AG04450 (cell line): ENCODE measurements at regions not wholly inside any gene's neighbourhood (a gene's known extent, or its start where the extent isn't known, plus 50 kb on each side); places are given as distances from the start of the nearest gene placed in this dataset.

Source experiments
- CTCF ChIA-PET: fragments of 300-600, 350-600 bp; formaldehyde crosslinking; extraction: SDS; loops from one replicate; lab custom pipeline; 2022; ENCODE audit warnings: antibody characterized with exemption, inconsistent platforms; lab: Charles Lee
- POLR2A ChIA-PET: fragments of 350-600 bp; formaldehyde crosslinking; extraction: SDS; loops from one replicate; lab custom pipeline; 2021; ENCODE audit warnings: antibody characterized with exemption, inconsistent platforms; lab: Yijun Ruan, JAX
- DNase-seq: peaks from one replicate; pipeline ENCODE4 v3.0.0-alpha.2; 2011; ENCODE audit warnings: low read depth, low spot score
- H3K27ac ChIP-seq: one replicate; pipeline ENCODE4 v1.5.1; 2012; ENCODE audit warnings: low read depth, low read length, control low read depth
- H3K27me3 ChIP-seq: one replicate; pipeline ENCODE4 v1.6.0; 2012; ENCODE audit warnings: low read length; ENCODE audit not compliant: control insufficient read depth, insufficient read depth
- H3K4me3 ChIP-seq: 2 replicates; pipeline ENCODE4 v1.5.1; 2011; ENCODE audit warnings: mild to moderate bottlenecking, low read depth, low read length, control low read depth
- H3K9me3 ChIP-seq: 2 replicates; pipeline ENCODE4 v1.5.1; 2012; ENCODE audit warnings: low read length; ENCODE audit not compliant: control insufficient read depth, insufficient read depth
- TF ChIP-seq, protein P1 (sequence below): IDR thresholded peaks from 2 replicates; pipeline ENCODE4 v1.5.1; 2011; ENCODE audit warnings: low read depth, low read length, control low read depth, inconsistent platforms

DNA sequence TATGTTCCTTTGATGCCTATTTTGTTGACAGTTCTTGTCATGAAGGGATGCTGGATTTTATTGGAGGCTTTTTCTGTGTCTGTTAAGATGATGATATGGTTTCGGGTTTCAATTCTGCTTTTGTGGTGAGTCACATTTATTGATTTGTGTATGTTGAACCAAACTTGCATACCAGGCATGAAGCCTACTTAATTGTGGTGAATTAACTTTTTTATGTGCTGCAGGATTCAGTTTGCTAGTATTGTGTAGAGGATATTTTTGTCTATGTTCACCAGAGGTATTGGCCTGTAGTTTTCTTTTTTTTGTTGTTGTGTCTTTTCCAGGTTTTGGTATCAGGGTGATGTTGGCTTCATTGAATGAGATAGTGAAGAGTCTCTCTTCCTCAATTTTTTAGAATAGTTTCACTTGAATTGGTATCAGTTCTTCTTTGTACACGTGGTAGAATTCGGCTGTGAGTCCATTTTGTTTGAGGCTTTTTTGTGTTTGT lies 345.9 kb downstream of the KIF20B start:
- no peaks in the 10 kb centered on the region for H3K27me3 ChIP-seq
- no peak overlapping the region for H3K4me3 ChIP-seq
- DNase-seq: no peak
- TF ChIP-seq, protein P1, sequence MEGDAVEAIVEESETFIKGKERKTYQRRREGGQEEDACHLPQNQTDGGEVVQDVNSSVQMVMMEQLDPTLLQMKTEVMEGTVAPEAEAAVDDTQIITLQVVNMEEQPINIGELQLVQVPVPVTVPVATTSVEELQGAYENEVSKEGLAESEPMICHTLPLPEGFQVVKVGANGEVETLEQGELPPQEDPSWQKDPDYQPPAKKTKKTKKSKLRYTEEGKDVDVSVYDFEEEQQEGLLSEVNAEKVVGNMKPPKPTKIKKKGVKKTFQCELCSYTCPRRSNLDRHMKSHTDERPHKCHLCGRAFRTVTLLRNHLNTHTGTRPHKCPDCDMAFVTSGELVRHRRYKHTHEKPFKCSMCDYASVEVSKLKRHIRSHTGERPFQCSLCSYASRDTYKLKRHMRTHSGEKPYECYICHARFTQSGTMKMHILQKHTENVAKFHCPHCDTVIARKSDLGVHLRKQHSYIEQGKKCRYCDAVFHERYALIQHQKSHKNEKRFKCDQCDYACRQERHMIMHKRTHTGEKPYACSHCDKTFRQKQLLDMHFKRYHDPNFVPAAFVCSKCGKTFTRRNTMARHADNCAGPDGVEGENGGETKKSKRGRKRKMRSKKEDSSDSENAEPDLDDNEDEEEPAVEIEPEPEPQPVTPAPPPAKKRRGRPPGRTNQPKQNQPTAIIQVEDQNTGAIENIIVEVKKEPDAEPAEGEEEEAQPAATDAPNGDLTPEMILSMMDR: no peak
- H3K27ac ChIP-seq: no peak overlapping the region
- ChIA-PET CTCF (no interaction called here), POLR2A (no interaction called here)
- no peaks in the 10 kb centered on the region for H3K9me3 ChIP-seq

GRCh38 chr10:90051053-90051452 lies 349.7 kb downstream of the KIF20B start:
- Histone ChIP-seq H3K9me3 (no peaks in the 10 kb centered on the region), H3K27ac (no peak overlapping the region), H3K27me3 (no peaks in the 10 kb centered on the region), H3K4me3 (no peak overlapping the region)
- ChIA-PET POLR2A (no interaction called here), CTCF (no interaction called here)
- TF ChIP-seq, protein P1: no peak
- DNase-seq: no peak

DNA sequence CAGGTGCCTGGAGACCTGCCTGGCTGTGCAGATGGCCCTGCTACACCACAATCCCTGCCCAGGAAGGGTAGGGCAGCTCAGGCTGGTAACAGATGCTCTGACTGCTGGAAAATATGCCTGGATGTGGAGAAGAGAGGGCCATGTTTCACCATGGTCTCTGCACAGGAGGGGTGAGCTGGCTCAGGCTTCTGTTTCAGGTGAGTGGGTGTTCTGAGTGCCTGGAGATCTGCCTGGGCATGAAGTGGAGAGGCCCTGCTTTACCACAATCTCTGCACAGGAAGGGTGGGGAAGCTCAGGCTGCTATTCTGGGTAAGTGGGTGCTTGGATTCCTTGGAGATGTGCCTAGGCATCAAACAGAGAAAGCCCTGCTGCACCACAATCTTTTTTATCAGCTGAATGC lies 350.1 kb downstream of the KIF20B start:
- no peak for DNase-seq
- Histone ChIP-seq H3K4me3 (no peak overlapping the region), H3K27me3 (no peaks in the 10 kb centered on the region), H3K9me3 (no peaks in the 10 kb centered on the region), H3K27ac (no peak overlapping the region)
- POLR2A ChIA-PET: no interaction called here
- CTCF ChIA-PET: no interaction called here
- TF ChIP-seq, protein P1: no peak

DNA sequence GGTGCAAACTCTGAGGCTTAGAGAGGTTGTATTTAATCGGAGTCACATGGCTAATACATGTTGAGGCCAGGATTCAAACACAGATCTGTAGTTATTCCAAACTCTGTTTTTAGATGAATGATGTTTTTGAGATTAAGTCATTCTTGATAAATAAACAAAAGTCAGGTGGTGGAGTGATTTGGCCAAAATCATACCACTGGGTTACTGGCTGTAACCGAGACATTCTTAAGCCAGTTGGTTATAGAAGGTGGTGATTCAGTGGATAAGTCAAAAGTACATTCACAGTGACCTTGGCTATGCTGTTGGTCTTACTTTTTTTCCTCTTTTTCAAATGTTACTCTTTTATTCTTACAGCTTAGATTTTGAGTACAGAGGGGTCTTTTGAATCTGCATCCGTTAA lies 361.4 kb downstream of the KIF20B start:
- ChIA-PET POLR2A (no interaction called here), CTCF (no interaction called here)
- TF ChIP-seq, protein P1: no peak
- no peak overlapping the region for H3K4me3 ChIP-seq
- no peak overlapping the region for H3K27ac ChIP-seq
- DNase-seq: no peak
- H3K27me3 ChIP-seq: no peaks in the 10 kb centered on the region
- no peaks in the 10 kb centered on the region for H3K9me3 ChIP-seq

DNA sequence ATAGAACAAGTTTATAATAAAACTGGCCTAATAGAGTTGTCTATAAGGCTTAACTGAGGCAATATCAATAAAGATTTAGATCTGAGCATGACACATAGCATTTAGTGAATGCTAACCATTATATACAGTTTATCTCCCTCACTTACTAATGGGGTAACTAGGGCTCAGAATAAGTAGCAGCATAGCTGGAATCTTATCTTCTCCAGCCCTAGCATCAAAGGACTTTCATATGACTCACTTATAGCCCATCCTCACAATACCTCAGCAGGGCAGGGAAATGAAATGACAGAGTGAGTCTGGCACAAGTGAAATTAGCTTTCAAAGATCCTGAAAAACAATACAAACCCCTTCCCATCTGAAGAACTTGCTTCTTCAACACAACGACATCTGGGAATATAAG lies 362.9 kb downstream of the KIF20B start:
- Histone ChIP-seq H3K27me3 (no peaks in the 10 kb centered on the region), H3K9me3 (no peaks in the 10 kb centered on the region), H3K27ac (no peak overlapping the region), H3K4me3 (no peak overlapping the region)
- no peak for DNase-seq
- CTCF ChIA-PET: no interaction called here
- TF ChIP-seq, protein P1: no peak
- POLR2A ChIA-PET: no interaction called here
